Coronary artery (tissue), 2 donors: ENCODE measurements at regions not wholly inside any gene's neighbourhood (a gene's known extent, or its start where the extent isn't known, plus 50 kb on each side); places are given as distances from the start of the nearest gene placed in this dataset.
"Not testable (repeated sequence)": the region's sequence is repeated elsewhere in the genome, so short reads cannot be mapped to it uniquely, and the experiment has no call there.

ENCODE experiments used
- DNase-seq: peaks from one replicate; pipeline ENCODE4 v3.0.0-alpha.2; 2017; ENCODE audit warnings: low spot score
- H3K27ac ChIP-seq, 2 donors: fragments of 200-600 bp; sonication (generic); one replicate each; pipeline ENCODE4 v1.5.1; 2016 to 2019
- H3K4me3 ChIP-seq: fragments of 200-600 bp; sonication (generic); 2 replicates; pipeline ENCODE4 v1.5.1; 2016; ENCODE audit warnings: mild to moderate bottlenecking, moderate library complexity
- TF ChIP-seq, protein P1 (sequence below): fragments of 200-600 bp; sonication (generic); IDR thresholded peaks from one replicate; pipeline ENCODE4 v1.5.1; 2019; ENCODE audit warnings: antibody characterized with exemption

DNA sequence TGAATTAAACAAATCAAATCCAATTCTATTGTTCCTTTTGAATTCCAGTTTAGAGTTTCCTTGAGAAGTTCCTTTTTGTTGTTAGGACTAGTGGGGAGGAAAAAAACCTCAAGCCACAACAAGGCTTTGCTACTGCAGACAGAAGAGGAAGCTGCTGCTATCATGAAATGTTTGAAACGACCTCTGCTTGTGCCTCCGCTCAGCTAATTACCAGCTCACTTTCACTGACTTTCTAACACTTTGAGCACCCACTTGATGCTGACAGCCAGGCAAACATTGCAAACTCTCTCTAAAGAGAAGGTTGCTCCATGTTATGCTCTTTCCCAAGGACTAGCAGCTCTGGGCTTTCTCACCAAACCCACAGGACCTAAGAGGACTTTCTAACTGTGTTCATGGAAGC lies 203.9 kb upstream of the PROX1 start:
- Histone ChIP-seq H3K27ac (no peak overlapping the region), H3K4me3 (no peak overlapping the region)
- TF ChIP-seq, protein P1, sequence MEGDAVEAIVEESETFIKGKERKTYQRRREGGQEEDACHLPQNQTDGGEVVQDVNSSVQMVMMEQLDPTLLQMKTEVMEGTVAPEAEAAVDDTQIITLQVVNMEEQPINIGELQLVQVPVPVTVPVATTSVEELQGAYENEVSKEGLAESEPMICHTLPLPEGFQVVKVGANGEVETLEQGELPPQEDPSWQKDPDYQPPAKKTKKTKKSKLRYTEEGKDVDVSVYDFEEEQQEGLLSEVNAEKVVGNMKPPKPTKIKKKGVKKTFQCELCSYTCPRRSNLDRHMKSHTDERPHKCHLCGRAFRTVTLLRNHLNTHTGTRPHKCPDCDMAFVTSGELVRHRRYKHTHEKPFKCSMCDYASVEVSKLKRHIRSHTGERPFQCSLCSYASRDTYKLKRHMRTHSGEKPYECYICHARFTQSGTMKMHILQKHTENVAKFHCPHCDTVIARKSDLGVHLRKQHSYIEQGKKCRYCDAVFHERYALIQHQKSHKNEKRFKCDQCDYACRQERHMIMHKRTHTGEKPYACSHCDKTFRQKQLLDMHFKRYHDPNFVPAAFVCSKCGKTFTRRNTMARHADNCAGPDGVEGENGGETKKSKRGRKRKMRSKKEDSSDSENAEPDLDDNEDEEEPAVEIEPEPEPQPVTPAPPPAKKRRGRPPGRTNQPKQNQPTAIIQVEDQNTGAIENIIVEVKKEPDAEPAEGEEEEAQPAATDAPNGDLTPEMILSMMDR: no peak
- no peak for DNase-seq

DNA sequence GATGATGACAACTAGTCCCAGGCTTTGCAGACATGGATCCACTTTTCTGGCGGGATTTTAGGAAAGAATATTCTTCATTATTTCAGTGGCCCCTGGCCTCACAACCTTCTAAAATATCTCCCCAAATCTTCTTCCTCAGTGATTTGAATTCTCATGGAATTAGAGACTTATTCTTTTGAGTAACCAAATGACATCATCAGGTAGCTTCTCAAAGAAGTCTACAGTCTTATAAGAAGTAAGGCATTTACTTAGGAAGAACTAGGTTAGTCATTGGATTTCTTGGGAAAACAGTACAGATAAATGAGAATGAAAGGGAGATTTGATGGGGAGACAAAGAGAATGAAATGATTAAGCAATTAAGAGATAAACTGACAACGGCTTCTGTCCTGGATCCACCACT lies 201.1 kb upstream of the PROX1 start:
- DNase-seq: no peak
- H3K27ac ChIP-seq: no peak overlapping the region
- TF ChIP-seq, protein P1: no peak
- H3K4me3 ChIP-seq: no peak overlapping the region

DNA sequence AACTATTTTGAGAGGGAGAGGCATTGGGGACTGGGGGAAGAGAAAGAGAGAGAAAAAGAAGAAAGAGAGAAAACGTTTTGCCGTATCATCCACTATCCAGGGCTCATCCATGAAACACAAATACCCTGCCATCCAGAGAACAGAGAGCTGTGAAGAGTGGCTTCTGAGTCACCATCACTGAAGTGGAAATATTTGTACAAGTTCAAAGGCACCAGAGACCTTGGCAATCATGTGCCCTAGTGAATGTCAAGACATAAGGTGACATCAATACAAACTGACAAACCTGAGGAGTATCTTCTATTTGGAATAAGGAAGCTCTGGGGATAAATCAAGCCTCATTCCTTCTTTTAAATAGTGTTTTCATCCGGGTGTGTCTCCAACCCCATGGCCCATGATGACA lies 197.2 kb upstream of the PROX1 start:
- TF ChIP-seq, protein P1: no peak
- Histone ChIP-seq H3K4me3 (no peak overlapping the region), H3K27ac (no peak overlapping the region)
- no peak for DNase-seq

- DNase-seq: no peak
Measured at GRCh38 chr1:213793482-213794067, 194.2 kb upstream of the PROX1 start.

GRCh38 chr1:213796525-213796924 lies 191.2 kb upstream of the PROX1 start:
- Histone ChIP-seq H3K27ac (no peak overlapping the region), H3K4me3 (no peak overlapping the region)
- TF ChIP-seq, protein P1: no peak
- no peak for DNase-seq

More at GRCh38 chr1:213793482-213794067, 194.2 kb upstream of the PROX1 start:
- TF ChIP-seq, protein P1: no peak
- H3K4me3 ChIP-seq: no peak overlapping the region
- H3K27ac ChIP-seq: no peak overlapping the region

DNA sequence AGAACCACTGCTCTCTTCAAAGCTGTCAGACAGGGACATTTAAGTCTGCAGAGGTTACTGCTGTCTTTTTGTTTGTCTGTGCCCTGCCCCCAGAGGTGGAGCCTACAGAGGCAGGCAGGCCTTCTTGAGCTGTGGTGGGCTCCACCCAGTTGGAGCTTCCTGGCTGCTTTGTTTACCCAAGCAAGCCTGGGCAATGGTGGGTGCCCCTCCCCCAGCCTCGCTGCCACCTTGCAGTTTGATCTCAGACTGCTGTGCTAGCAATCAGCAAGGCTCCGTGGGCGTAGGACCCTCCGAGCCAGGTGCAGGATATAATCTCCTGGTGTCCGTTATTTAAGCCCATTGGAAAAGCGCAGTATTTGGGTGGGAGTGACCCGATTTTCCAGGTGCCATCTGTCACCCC lies 179.5 kb upstream of the PROX1 start:
- not testable (repeated sequence) for H3K4me3 ChIP-seq, DNase-seq

GRCh38 chr1:213817156-213817555 lies 170.6 kb upstream of the PROX1 start:
- TF ChIP-seq, protein P1: no peak
- no peak for DNase-seq
- no peak overlapping the region for H3K4me3 ChIP-seq

More for the DNA sequence above, 179.5 kb upstream of the PROX1 start:
- not testable (repeated sequence) for H3K27ac ChIP-seq

More at GRCh38 chr1:213817156-213817555, 170.6 kb upstream of the PROX1 start:
- H3K27ac ChIP-seq: no peak overlapping the region
